Vagina (tissue), 2 donors: ENCODE measurements at regions not wholly inside any gene's neighbourhood (a gene's known extent, or its start where the extent isn't known, plus 50 kb on each side); places are given as distances from the start of the nearest gene placed in this dataset.

Experiments
- CTCF ChIP-seq, 3 experiments: fragments of 450-650 bp in 2 of 3; fragments of 200-600 bp in 1 of 3; sonication (generic) in 1 of 3; IDR thresholded peaks; one replicate each; pipeline ENCODE4 v1.5.1; 2017 to 2019; ENCODE audit warnings: antibody characterized with exemption in 3 of 3, mild to moderate bottlenecking in 2 of 3, moderate library complexity in 2 of 3
- POLR2A ChIP-seq, 2 donors: fragments of 450-650 bp; IDR thresholded peaks; one replicate each; pipeline ENCODE4 v1.6.1; 2017; ENCODE audit warnings: antibody characterized with exemption in 2 of 2, mild to moderate bottlenecking in 2 of 2, moderate library complexity in 2 of 2

GRCh38 chr1:60184521-60184920 is 111.0 kb upstream of the C1orf87 start:
- TF ChIP-seq POLR2A (IDR thresholded peaks at IDR 0.05) = no peak
- TF ChIP-seq CTCF (IDR thresholded peaks at IDR 0.05) = no peak
